ENCODE measurements at regions not wholly inside any gene's neighbourhood (a gene's known extent, or its start where the extent isn't known, plus 50 kb on each side); places are given as distances from the start of the nearest gene placed in this dataset.

GRCh38 chr15:35871282-35871681 lies 325.3 kb upstream of the DPH6 start:
- TF ChIP-seq POLR2A (IDR thresholded peaks at IDR 0.05; ENCODE audit: low read depth, low read length) (no peak), TAF1 (IDR thresholded peaks at IDR 0.05; ENCODE audit: borderline replicate concordance, low read depth, low read length) (no peak)
